Right ventricle myocardium inferior (tissue), 1 donor: ENCODE measurements at regions not wholly inside any gene's neighbourhood (a gene's known extent, or its start where the extent isn't known, plus 50 kb on each side); places are given as distances from the start of the nearest gene placed in this dataset.
A peak's percentile ranks its signal among the peaks of the same experiment; 100 is the strongest.

Source experiments
- ATAC-seq: fragments of 200-7000 bp; cut with Tn5 transposase; one replicate; pipeline ENCODE4 v1.9.1; 2020; ENCODE audit warnings: mild to moderate bottlenecking, moderate library complexity
- DNase-seq: peaks from one replicate; pipeline ENCODE4 v3.0.0; 2021; ENCODE audit errors: missing footprints
- intact Hi-C: fragments of 100-400 bp; cut with DNase I; formaldehyde crosslinking; loops from one replicate; pipeline ENCODE4 v1.11.0; 2022
- donor health status: DM: no; HTN: yes; CAD: no; lungs with severe emphysema.

DNA sequence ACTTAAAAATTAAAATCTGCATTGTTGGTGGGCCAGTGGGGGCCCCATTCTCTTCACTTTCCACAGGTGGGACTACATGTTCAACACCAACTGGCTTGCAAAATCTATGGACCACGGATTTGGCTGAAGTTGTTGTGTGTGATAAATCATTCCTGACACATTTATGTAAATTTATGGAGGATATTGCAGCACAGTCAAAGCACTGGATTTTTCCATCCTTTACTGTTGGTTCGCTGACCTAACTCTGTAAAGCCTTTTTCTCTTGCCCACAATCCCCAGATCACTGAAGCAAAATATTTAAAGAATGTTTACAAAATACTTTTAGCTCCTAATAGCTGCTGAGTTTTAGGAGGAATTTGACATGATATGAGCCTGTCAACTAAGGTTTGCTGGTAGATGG lies 219.7 kb upstream of the PRICKLE1 start:
- ATAC-seq: no peak
- no peak for DNase-seq
- intact Hi-C loops: no loop called here

DNA sequence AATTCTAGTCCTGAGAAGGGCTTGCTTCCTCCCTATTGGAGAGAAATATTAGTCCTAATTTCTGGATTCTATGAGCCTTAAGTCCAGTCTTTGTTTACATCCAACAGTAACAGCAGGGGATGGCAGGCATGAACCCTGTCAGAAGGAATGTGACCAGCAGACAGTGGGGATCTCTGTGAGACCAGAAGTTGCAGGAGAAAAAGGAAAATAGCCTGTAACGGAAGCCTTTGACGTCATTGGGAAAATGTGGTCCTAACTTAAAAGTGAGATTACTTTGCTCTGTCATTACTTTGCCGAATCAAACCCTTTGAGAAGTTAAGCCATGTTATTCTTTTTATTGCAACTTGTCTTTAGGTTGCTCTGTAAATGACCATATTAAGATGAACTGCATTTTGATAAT lies 218.2 kb upstream of the PRICKLE1 start:
- intact Hi-C loops: no loop called here
- DNase-seq (no peak), ATAC-seq (no peak)

DNA sequence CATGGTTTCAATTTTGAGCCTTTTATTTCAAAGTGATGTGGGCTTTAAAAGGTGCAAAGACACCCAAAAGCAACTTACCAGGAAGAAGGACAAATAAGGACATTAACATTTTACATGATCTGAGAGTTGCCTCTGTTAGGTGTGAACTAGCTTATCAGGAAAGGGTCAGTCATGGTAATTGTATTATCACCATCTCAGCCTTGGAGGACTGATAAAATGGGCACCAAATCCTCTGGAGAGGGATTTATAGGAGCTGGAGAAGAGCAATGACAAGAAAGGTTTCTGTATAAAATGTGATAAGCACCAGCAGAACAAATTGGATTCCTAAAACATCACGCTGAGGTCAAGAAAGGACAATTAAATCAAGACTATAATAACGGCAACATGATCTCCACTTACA lies 217.7 kb upstream of the PRICKLE1 start:
- ATAC-seq: no peak
- no peak for DNase-seq
- intact Hi-C loops: no loop called here

DNA sequence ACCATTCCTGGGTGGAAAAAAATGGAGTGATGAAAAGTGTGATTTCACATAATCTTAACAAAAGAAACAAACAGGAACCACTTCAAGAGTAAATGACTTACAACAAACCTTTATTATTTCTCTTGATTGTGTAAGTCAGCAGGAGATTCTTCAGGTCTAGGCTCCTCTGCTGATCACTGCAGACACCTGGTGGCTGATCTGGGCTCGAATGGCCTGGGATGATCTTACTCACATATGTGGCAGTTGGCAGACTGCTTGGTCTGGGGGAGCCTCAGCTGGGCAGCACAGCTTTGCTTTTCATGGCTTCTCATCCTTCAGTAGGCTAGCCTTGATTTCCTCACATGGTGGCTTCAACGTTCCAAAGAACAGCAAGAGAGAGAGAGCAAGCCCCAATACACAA lies 215.4 kb upstream of the PRICKLE1 start:
- ATAC-seq (no peak), DNase-seq (no peak)
- intact Hi-C loops: no loop called here

DNA sequence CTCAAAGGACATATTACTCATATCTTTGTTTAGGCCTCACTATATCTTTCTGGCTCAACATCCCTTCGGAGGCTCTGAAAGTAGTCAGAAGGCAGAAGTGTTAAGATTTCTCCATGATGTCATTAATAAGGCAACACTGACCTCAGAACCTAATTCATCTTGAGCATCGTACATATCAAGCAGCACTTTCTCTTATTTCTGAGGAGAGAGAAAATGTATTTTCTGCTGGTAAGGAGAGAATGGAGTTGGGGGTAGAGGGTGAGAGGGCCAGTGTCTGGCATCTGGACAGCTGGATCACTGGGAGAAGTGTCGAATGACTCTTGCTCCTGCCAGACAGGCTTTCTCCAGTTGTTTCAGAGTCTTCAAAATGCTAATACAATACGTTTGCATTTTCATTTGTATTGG lies 213.2 kb upstream of the PRICKLE1 start:
- intact Hi-C loops: no loop called here
- ATAC-seq (peak; percentile 10), DNase-seq (no peak)

DNA sequence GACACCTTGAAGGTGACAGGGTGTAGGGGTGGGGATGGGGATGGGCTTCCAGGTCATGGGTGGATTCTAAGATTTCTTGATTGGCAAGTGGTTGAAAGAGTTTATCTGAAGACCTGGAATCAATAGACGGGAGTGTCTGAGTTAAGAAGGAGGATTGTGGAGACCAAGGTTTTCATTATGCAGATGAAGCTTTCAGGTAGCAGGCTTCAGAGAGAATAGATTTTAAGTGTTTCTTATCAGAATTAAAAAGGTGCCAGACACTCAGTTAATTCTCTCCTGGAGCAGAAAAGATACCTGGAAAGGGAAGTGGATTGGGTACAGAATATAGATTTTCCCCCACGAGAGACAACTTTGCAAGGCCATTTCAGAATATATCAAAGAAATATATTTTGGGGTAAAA lies 211.7 kb upstream of the PRICKLE1 start:
- ATAC-seq (no peak), DNase-seq (no peak)
- intact Hi-C loops: no loop called here

DNA sequence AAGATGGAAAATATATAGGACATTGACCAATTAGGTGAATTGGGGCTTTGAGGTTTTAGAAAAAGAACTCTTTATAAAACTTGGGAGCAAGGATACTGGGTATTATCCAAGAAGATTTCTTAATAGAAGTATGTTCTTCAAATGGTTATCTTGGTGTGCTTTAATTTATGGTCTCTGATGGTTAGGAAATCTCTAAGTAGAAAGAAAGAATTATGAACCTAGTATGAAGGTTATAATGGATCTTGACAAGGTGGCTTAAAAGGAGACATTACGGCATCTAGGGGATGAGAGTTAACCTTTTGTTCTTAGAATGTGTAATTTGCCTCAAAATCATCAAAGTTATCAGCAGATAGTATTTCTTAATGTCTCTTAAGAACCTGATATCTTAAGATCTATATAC lies 210.4 kb upstream of the PRICKLE1 start:
- no peak for DNase-seq
- no peak for ATAC-seq
- intact Hi-C loops: no loop called here

DNA sequence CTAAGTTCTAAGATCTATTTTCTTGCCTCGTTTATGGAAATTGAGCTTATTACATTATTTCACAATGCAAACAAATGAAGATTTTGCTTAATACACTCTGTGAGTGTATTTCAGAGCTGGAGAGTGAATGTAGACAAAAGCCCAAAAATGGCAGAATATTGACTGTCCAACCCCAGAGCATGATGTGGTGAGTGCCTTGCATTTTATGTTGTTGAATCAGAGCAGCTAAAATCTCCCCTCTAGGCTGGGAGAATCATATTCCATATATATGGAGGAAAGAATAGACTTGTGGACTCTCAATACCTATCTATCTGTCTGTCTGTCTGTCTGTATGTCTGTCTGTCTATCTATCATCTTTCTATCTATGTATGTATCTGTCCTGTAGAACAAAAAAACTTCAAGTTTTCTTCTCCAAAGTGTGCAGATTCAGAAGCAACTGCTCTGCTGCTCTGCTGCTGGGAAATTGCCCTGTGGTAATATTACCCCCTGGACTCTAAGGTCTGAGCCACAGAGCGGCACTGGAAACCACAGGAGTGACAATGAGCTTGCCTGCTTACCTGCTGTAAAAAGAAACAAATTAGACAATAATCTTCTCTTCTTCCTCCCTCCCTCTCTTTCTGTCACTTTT lies 209.4 kb upstream of the PRICKLE1 start:
- ATAC-seq (no peak), DNase-seq (no peak)
- intact Hi-C loops: no loop called here

DNA sequence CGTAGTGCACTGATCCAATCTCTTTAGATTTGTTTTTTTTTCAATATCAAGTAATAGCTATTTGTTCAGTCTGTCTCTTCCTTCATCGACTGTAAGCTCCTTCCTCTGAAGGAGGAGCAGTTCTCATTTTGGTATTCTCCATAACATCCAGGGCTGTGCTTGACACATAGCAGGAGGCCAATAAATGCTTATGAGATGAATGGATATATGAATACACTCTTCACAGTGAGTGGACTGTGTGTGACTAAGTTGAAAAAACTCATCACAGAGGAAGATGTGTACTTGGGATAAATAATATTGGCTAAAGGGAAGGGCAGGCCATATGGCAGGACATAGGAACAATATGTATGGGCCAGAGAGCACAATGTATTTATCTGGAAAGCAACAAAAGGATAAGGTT lies 205.3 kb upstream of the PRICKLE1 start:
- ATAC-seq (no peak), DNase-seq (no peak)
- intact Hi-C loops: loop anchor here (5.0 kb wide), 1 partner anchor 203 kb away; no protein-coding TSS in a partner anchor

DNA sequence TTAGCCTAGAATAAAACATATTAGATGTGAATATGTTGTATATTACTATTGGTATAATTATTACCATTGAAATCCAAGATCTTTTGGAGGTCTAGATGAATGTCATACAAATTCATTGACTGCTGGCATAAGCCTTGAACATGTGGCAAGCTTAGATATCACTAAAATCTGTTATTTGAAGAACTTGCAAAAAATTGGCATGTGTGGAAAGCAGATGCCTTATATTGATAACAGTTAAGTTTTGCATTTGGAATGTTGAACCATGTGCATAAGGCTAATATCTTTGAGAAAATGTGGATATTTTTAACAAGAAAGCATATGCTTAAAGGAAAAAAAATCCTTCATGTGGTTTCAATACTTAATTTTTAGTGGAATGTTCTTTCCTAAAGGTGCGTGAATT lies 203.6 kb upstream of the PRICKLE1 start:
- ATAC-seq: no peak
- no peak for DNase-seq
- intact Hi-C loops: loop anchor here (5.0 kb wide), 1 partner anchor 201 kb away; no protein-coding TSS in a partner anchor

DNA sequence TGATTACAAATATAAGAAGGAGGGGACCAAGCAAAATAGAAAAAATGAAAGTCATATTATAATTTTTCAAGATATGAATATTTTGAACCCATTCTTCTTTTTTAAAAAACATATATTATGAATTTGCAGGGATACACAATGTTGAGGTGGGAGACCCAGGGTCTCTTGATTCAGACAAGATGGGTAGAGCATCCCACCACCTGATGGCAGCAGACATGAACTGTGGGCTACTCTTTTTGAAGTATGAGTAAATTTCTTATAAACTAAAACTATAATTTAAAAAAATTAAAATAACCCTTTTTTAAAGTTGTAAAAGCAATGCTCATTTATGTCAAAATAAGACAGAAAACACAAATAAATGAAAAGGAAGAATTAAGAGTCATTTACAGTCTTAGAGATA lies 202.7 kb upstream of the PRICKLE1 start:
- intact Hi-C loops: loop anchor here (5.0 kb wide), 1 partner anchor 200 kb away; no protein-coding TSS in a partner anchor

DNA sequence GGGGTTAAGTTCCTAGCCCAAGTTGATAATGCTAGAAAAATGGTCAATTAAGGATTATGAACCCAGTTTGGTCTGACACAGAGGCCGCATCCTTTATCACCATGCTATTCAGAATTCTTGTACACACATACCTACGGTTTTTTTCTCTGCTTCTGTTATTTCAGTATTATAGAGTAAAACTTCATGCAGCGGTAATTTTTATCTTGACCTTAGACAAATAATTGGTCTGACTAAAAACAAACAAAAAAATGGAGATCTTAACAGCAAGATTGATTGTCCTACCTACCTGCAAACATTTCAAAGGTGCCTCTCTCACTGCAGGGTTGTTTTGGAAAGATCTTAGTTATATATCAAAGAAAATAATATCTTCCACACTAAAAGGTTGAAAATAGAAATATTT lies 201.9 kb upstream of the PRICKLE1 start:
- intact Hi-C loops: loop anchor here (5.0 kb wide), 1 partner anchor 199 kb away; no protein-coding TSS in a partner anchor
- DNase-seq: no peak
- no peak for ATAC-seq

More for the DNA sequence above, 202.7 kb upstream of the PRICKLE1 start:
- DNase-seq (no peak), ATAC-seq (no peak)

DNA sequence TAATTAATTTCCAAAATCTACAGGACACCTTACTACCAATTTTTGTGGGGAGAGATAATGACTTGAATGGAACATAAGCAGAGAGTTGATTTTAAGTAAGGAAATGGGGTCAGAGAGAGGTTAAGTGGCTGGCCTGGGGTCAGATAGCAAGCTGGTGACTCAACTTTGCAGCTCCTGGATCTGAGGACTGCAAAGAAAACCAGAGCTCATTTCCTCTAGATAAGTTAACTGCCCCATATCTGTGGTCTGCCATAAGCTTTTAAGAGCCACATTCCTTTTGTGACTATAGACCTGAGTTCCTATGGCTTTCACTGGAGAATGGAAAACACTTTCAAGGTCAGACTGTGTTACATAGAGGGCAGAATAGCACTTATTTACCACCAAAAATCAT lies 201.2 kb upstream of the PRICKLE1 start:
- ATAC-seq (no peak), DNase-seq (no peak)
- intact Hi-C loops: loop anchor here (5.0 kb wide), 1 partner anchor 198 kb away; no protein-coding TSS in a partner anchor

DNA sequence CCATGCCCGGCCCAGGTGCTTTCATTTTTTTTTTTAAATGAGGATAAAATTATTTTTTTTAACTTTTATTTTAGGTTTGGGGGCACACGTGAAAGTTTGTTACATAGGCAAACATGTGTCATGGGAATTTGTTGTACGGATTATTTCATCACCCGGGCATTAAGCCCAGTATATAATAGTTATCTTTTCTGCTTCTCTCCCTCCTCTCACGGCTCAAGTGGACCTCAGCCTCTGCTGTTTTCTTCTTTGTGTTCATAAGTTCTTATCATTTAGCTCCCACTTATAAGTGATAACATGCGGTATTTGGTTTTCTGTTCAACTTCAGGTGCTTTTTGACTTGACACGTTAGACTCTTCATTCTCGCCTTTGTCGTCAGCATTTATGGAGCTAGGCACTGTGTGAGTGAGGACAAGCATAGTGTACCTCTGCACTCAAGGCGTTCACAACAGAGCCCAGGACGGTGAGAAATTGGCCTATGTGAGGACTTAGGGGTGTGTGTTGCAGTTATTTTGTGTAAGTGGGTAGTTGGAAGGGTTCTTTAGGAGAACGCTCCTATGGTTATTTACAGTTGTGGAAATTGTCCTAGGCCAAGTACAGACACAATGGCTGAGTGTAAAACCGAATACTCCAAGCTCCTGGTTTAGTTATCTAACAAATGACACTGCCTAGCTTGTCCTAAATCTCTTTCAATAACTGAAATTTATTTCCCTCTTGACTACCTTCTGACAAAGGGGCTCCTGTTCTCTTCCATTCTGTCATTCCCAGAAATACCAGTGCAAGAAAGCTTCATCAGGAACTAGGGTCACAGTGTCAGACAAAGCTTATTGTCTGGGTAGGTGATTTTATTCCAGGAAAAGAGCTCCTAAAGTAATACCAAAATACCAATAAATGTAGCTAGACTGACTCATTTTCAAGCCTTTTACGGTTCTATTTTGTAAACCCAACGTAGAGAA lies 200.5 kb upstream of the PRICKLE1 start:
- intact Hi-C loops: loop anchor here (5.0 kb wide), 1 partner anchor 198 kb away; no protein-coding TSS in a partner anchor
- no peak for DNase-seq
- peak; percentile 81 for ATAC-seq

DNA sequence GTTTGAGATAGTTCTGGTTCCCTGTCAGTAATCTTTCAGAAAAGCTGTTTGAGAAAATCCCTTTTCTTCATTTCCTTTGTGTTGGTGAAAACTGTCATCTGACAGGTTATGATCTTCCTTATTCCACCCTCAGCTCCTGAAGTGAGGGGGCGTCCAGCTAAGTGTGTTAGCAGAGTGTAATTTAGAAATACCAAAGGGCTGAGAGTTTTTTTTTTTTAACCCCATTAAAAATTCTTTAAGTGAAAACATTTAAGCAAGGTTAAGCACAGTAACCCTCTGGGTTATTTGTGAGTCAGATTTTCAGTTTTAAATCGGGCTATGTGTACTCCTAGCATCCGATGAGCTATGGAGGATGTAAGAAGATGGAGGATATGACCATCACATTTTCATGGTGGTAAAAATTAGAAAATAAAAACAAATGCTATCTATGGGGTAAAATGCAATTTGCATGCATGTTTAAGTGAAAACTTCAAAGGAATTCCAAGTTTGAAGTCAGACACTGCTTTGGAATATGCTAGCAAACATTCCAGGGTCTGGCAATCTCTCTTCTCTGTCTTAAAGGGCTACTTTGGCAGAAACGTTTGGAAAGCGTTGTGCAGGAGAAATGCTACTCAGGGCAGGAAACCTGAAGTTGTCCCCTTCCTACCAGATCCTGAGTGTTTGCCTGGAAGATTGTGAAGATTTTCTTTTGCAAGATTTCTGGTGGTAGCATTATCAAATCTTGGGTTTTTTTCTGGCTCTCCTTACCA lies 197.0 kb upstream of the PRICKLE1 start:
- intact Hi-C loops: no loop called here
- no peak for ATAC-seq
- no peak for DNase-seq

DNA sequence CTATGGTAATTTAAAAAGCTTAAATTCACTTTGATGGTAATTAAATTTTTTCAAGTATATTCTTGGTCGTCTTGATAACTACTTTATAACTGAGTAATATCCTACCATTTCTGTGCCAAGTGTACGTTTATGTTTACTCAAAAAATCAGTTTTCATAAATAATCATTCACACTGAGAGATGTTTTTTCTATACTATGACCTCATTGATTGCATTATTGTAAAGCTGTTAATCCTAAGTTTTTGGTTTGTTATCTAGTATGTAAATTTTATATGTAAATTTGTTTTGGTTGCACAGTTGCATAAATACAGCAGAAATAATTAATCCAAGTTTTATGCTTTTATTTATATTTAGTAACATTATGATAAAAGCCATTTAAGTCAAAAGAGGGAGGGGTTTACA lies 196.4 kb upstream of the PRICKLE1 start:
- no peak for ATAC-seq
- intact Hi-C loops: no loop called here
- DNase-seq: no peak

DNA sequence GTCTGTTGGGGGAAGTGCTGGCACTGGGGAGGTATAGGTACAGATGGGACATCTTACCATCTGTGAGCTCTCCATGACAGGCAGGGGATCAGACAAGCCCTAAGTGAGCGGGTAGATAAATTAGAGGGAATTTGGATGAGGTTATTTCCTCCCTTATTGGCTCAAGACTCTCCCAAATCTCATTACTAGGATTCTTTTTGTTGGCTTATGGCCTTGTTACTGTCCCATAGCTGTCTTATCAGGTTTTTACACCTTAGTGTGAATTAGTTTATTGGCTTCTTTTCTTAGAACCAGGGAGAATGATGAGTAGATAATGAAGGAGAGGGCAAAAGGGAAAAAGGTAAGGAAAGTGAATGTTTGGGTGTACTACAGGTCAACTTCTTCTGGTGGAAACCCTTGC lies 191.1 kb upstream of the PRICKLE1 start:
- intact Hi-C loops: loop anchor here (5.0 kb wide), 1 partner anchor 38 kb away; no protein-coding TSS in a partner anchor
- DNase-seq: no peak
- peak; percentile 37 for ATAC-seq

DNA sequence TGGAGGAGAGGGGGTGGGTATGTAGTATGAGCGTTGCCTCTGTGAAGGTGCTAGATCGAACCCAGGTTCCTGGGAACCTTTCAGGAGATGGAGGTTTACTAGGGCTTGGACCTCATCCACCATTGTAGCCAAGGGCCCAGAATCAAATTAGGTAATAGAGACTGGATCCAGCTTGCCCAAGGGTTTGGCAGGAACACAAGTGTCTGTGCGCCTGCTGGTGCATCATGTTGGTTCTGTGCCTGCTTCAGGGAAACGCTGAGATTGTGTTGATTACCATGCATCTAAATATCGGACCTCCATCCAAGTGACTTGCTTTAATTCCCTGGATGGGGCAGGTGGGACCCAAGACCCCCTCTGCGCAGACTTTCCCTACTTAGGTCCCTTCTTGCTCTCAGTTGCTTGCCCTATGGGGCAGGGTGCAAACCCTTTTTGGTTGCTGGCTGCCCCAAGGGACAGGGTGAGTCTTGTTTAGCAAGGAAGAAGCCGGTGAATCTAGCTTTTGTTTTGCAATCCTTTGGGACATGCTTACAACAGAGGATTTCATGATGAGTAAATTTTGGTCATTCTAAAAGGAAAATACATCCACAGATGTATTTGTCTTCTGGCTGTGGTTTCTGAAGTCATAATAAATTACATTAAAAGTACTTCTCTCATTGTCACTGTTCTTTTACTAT lies 189.8 kb upstream of the PRICKLE1 start:
- no peak for DNase-seq

DNA sequence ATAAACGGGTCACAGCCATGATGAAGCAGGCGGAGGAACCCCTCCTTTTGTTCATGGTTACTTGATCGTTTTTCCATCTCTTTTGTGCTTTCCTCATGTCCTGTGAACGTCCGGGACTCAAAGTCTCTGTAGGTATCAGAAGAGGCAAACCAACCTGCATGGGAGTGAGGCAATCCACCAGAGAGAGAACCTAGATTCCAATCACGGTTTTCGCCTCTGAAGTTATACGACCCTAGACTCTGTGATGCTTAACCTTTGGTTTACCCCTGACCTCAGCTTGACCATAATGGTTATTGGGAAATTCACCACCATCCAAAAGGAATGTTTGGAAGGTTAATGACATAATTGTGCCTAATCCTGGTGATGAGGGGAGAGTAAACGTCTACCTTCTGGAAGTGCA lies 186.8 kb upstream of the PRICKLE1 start:
- intact Hi-C loops: no loop called here
- DNase-seq (no peak), ATAC-seq (no peak)

More for the DNA sequence above, 189.8 kb upstream of the PRICKLE1 start:
- intact Hi-C loops: no loop called here
- peak; percentile 58 for ATAC-seq
